Pancreas (tissue), 10 donors: ENCODE measurements at regions not wholly inside any gene's neighbourhood (a gene's known extent, or its start where the extent isn't known, plus 50 kb on each side); places are given as distances from the start of the nearest gene placed in this dataset.
"Not testable (repeated sequence)": the region's sequence is repeated elsewhere in the genome, so short reads cannot be mapped to it uniquely, and the experiment has no call there.

ENCODE experiments used
- ATAC-seq, 4 donors: fragments of 200-7000 bp; cut with Tn5 transposase; one replicate each; pipeline versions ENCODE4 v1.8.0 to v1.9.1; 2020; ENCODE audit warnings: mild to moderate bottlenecking in 4 of 4, moderate library complexity in 4 of 4
- DNase-seq, 6 donors: peaks; one replicate each; pipeline ENCODE4 v3.0.0-alpha.2; 2020
- FAIRE-seq: peaks from 2 replicates; lab custom pipeline; 2012; peaks lifted over from hg19 to GRCh38; lab: Jason Lieb, UNC
- H3K27ac ChIP-seq, 4 donors: fragments of 200-600 bp; sonication (generic); 1 replicate in 3 of 4; 2 replicates in 1 of 4; pipeline versions ENCODE4 v1.5.0 to v1.8.0; 2020
- H3K27me3 ChIP-seq, 4 donors: fragments of 200-600 bp; one replicate each; pipeline ENCODE4 v1.8.0; 2021
- H3K36me3 ChIP-seq, 3 donors: fragments of 200-600 bp; sonication (generic) in 1 of 3; one replicate each; pipeline versions ENCODE4 v1.5.0 to v1.8.0; 2020 to 2021
- H3K4me1 ChIP-seq, 3 donors: fragments of 200-600 bp; one replicate each; pipeline ENCODE4 v1.8.0; 2021
- H3K4me3 ChIP-seq, 4 donors: fragments of 200-600 bp; sonication (generic) in 2 of 4; one replicate each; pipeline versions ENCODE4 v1.5.0 to v1.8.0; 2020 to 2021
- H3K9me3 ChIP-seq, 4 donors: fragments of 200-600 bp; one replicate each; pipeline ENCODE4 v1.8.0; 2021
- CTCF ChIP-seq, 4 donors: fragments of 200-600 bp; sonication (generic) in 3 of 4; IDR thresholded peaks; one replicate each; pipeline versions ENCODE4 v1.5.0 to v1.8.0; 2021; ENCODE audit warnings: antibody characterized with exemption in 4 of 4
- WGBS, 2 donors: extraction: QIAGEN DNeasy Blood & Tissue Kit; methylation state at CpG; one replicate each; pipeline ENCODE4 v1.1.7; 2013; 5-methylcytosine and 5-hydroxymethylcytosine counted together
- intact Hi-C, 3 donors: fragments of 100-400 bp; cut with DNase I; formaldehyde crosslinking; loops; one replicate each; pipeline versions ENCODE4 v1.11.1 to v1.14.2; 2022
- donor health status: healthy with polysubstance abuse.
- donor health status: DM: no; HTN: no; CAD: no; lungs with moderate emphysema.
- donor health status: DM: no; HTN: no; CAD: no.
- donor health status: control.
- donor health status: control.
- donor health status: Bipolar disorder and iron deficiency.
- donor health status: DM: yes; HTN: yes; CAD: no.
- donor health status: DM: no; HTN: no; CAD: no.
- donor health status: DM: no; HTN: no; CAD: no.
- donor health status: DM: yes; HTN: yes; CAD: no.

GRCh38 chr1:148402152-148403084 is 80.7 kb downstream of the PPIAL4G start:
- not testable (repeated sequence) for FAIRE-seq, H3K36me3 ChIP-seq
- WGBS, 2 donors = 1% methylated on average over 39 to 44 of the region's 45 CpGs

GRCh38 chr1:148397516-148397915 is 85.6 kb downstream of the PPIAL4G start:
- H3K27me3 ChIP-seq, H3K27ac ChIP-seq, ATAC-seq, DNase-seq, FAIRE-seq, H3K4me1 ChIP-seq, intact Hi-C loops, H3K36me3 ChIP-seq, H3K9me3 ChIP-seq, H3K4me3 ChIP-seq: not testable (repeated sequence)
- 15 to 20% methylated on average over 1 of the region's 1 CpG for WGBS, 2 donors

More at GRCh38 chr1:148402152-148403084, 80.7 kb downstream of the PPIAL4G start:
- Histone ChIP-seq H3K27ac (peak overlapping the region in 2 of 4 donors; percentile 34 to 63), H3K4me3 (peak overlapping the region; percentile 27 to 48 (median 43))
- intact Hi-C loops, H3K4me1 ChIP-seq, H3K9me3 ChIP-seq, H3K27me3 ChIP-seq: not testable (repeated sequence)
- DNase-seq = peak; percentile 64 to 84 (median 74)
- ATAC-seq = peak; percentile 92 to 96 (median 95)

- DNase-seq, FAIRE-seq, H3K36me3 ChIP-seq, H3K4me1 ChIP-seq, H3K9me3 ChIP-seq, intact Hi-C loops, H3K27me3 ChIP-seq, H3K4me3 ChIP-seq, ATAC-seq, H3K27ac ChIP-seq: not testable (repeated sequence)
- 92 to 94% methylated on average over 2 of the region's 2 CpGs for WGBS, 2 donors
These were observed 90.6 kb downstream of the PPIAL4G start for GRCh38 chr1:148392505-148392904.

- intact Hi-C loops, H3K27ac ChIP-seq: not testable (repeated sequence)
These were observed 91.8 kb downstream of the PPIAL4G start for GRCh38 chr1:148391323-148391722.

GRCh38 chr1:148389027-148389339 is 94.1 kb downstream of the PPIAL4G start:
- H3K27ac ChIP-seq = peak overlapping the region; percentile 83 to 93 (median 90)
- 6% methylated on average over 6 of the region's 6 CpGs for WGBS, 2 donors
- no peaks in the 10 kb centered on the region for H3K27me3 ChIP-seq
- DNase-seq = no peak
- H3K4me3 ChIP-seq = peak overlapping the region; percentile 25 to 52 (median 36)
- H3K9me3 ChIP-seq = no peaks in the 10 kb centered on the region
- no peak for TF ChIP-seq CTCF (IDR thresholded peaks at IDR 0.05)
- FAIRE-seq = no peak
- H3K36me3 ChIP-seq = no peaks in the 10 kb centered on the region
- no peak for ATAC-seq
- peaks cover 0 to 4% (median 0%) of the 10 kb centered on the region in 3 donors for H3K4me1 ChIP-seq
- intact Hi-C loops = loop anchor here in 1 of 3 donors (10.0 kb wide), 1 partner anchor 136 kb away; no protein-coding TSS in a partner anchor

More at GRCh38 chr1:148391323-148391722, 91.8 kb downstream of the PPIAL4G start:
- WGBS, 2 donors = 73 to 85% methylated on average over 4 of the region's 4 CpGs
- not testable (repeated sequence) for H3K36me3 ChIP-seq, FAIRE-seq, H3K27me3 ChIP-seq, ATAC-seq, H3K9me3 ChIP-seq, DNase-seq, H3K4me1 ChIP-seq, H3K4me3 ChIP-seq

- ATAC-seq = peak; percentile 96 to 99 (median 98)
- no peaks in the 10 kb centered on the region for H3K36me3 ChIP-seq
- WGBS, 2 donors = 3 to 4% methylated on average over 40 of the region's 40 CpGs
- no peaks in the 10 kb centered on the region for H3K27me3 ChIP-seq
- DNase-seq = peak; percentile 85 to 94 (median 91)
- H3K27ac ChIP-seq = peak overlapping the region; percentile 83 to 93 (median 90)
- intact Hi-C loops = loop anchor here in 1 of 3 donors (10.0 kb wide), 1 partner anchor 136 kb away; no protein-coding TSS in a partner anchor
- H3K4me1 ChIP-seq = peaks cover 0 to 4% (median 0%) of the 10 kb centered on the region in 3 donors
- H3K4me3 ChIP-seq = peak overlapping the region; percentile 25 to 52 (median 36)
- H3K9me3 ChIP-seq = no peaks in the 10 kb centered on the region
- FAIRE-seq = no peak
- no peak for TF ChIP-seq CTCF (IDR thresholded peaks at IDR 0.05)
These were observed 94.7 kb downstream of the PPIAL4G start for GRCh38 chr1:148388260-148389026.

GRCh38 chr1:148387949-148388259 is 95.2 kb downstream of the PPIAL4G start:
- intact Hi-C loops = loop anchor here in 1 of 3 donors (10.0 kb wide), 1 partner anchor 137 kb away; no protein-coding TSS in a partner anchor
- H3K4me1 ChIP-seq, FAIRE-seq, ATAC-seq, DNase-seq, H3K27me3 ChIP-seq, H3K36me3 ChIP-seq, H3K9me3 ChIP-seq: not testable (repeated sequence)
- WGBS, 2 donors = 76 to 79% methylated on average over 9 of the region's 9 CpGs
- peak overlapping the region; percentile 83 to 93 (median 90) for H3K27ac ChIP-seq
- peak overlapping the region in 1 of 4 donors; percentile 52 for H3K4me3 ChIP-seq

GRCh38 chr1:148387122-148387948 is 95.8 kb downstream of the PPIAL4G start:
- H3K9me3 ChIP-seq, H3K4me1 ChIP-seq, H3K27me3 ChIP-seq, FAIRE-seq, ATAC-seq, H3K36me3 ChIP-seq, H3K27ac ChIP-seq, H3K4me3 ChIP-seq: not testable (repeated sequence)
- intact Hi-C loops = loop anchor here in 1 of 3 donors (10.0 kb wide), 1 partner anchor 137 kb away; no protein-coding TSS in a partner anchor
- WGBS, 2 donors = 88 to 89% methylated on average over 18 of the region's 18 CpGs
- DNase-seq = peak in 1 of 6 donors; percentile 26
